HL-60 (cell line): ENCODE measurements at regions not wholly inside any gene's neighbourhood (a gene's known extent, or its start where the extent isn't known, plus 50 kb on each side); places are given as distances from the start of the nearest gene placed in this dataset.

Experiments
- DNase-seq, 2 experiments: peaks; one replicate each; pipeline ENCODE4 v3.0.0-alpha.2; 2010 to 2020; ENCODE audit warnings: low read depth in 1 of 2, low spot score in 1 of 2
- H3K27ac ChIP-seq: fragments of 250-450 bp; sonication (Bioruptor Pico); replicated peaks from 2 replicates; pipeline ENCODE4 v1.5.1; 2020; ENCODE audit warnings: mild to moderate bottlenecking, moderate library complexity
- H3K27me3 ChIP-seq: fragments of 250-450 bp; sonication (Bioruptor Pico); 2 replicates; pipeline ENCODE4 v1.5.1; 2021; ENCODE audit warnings: mild to moderate bottlenecking, moderate library complexity; ENCODE audit not compliant: insufficient read depth, poor library complexity, severe bottlenecking
- H3K4me3 ChIP-seq: replicated peaks from 2 replicates; pipeline ENCODE4 v1.5.1; 2011; ENCODE audit warnings: mild to moderate bottlenecking, control low read depth, low read length; ENCODE audit not compliant: insufficient read depth
- CTCF ChIP-seq: IDR thresholded peaks from one replicate; pipeline ENCODE4 v1.5.1; 2011; ENCODE audit warnings: low read length, control low read depth, inconsistent platforms; ENCODE audit not compliant: insufficient read depth
- GABPA ChIP-seq: IDR thresholded peaks from 2 replicates; pipeline ENCODE4 v1.6.1; 2012; ENCODE audit warnings: low read depth
- POLR2AphosphoS5 ChIP-seq: IDR thresholded peaks from 2 replicates; pipeline ENCODE4 v1.6.1; 2012; ENCODE audit warnings: low read depth
- REST ChIP-seq: IDR thresholded peaks from 2 replicates; pipeline ENCODE4 v1.6.1; 2012; ENCODE audit warnings: low read depth; ENCODE audit not compliant: insufficient replicate concordance
- SPI1 ChIP-seq: IDR thresholded peaks from 2 replicates; pipeline ENCODE4 v1.6.1; 2012; ENCODE audit warnings: low read depth, mild to moderate bottlenecking, borderline replicate concordance

GRCh38 chr17:15076991-15077663, 188.0 kb downstream of the PMP22 start:
- TF ChIP-seq CTCF (no peak), REST (no peak), POLR2AphosphoS5 (no peak), SPI1 (no peak), GABPA (no peak)
- no peak for DNase-seq
- H3K4me3 ChIP-seq: no peak overlapping the region
- H3K27ac ChIP-seq: no peak overlapping the region
- H3K27me3 ChIP-seq: no peaks in the 10 kb centered on the region

- H3K4me3 ChIP-seq: no peak overlapping the region
- TF ChIP-seq REST (no peak), POLR2AphosphoS5 (no peak), GABPA (no peak), CTCF (no peak), SPI1 (no peak)
Measured at GRCh38 chr17:15051933-15052332, 213.2 kb downstream of the PMP22 start.

GRCh38 chr17:15049795-15050160, 215.3 kb downstream of the PMP22 start:
- no peak for DNase-seq
- TF ChIP-seq SPI1 (no peak), POLR2AphosphoS5 (no peak), CTCF (no peak)
- Histone ChIP-seq H3K27ac (no peak overlapping the region), H3K27me3 (no peaks in the 10 kb centered on the region), H3K4me3 (no peak overlapping the region)

More at GRCh38 chr17:15051933-15052332, 213.2 kb downstream of the PMP22 start:
- DNase-seq: no peak
- H3K27ac ChIP-seq: no peak overlapping the region
- no peaks in the 10 kb centered on the region for H3K27me3 ChIP-seq
